HepG2 (cell line): ENCODE measurements at regions not wholly inside any gene's neighbourhood (a gene's known extent, or its start where the extent isn't known, plus 50 kb on each side); places are given as distances from the start of the nearest gene placed in this dataset.

ENCODE experiments used
- ATAC-seq: fragments of 200-7000 bp; cut with Tn5 transposase; 3 replicates; pipeline ENCODE4 v1.9.1; 2020; ENCODE audit warnings: mild to moderate bottlenecking, moderate library complexity
- BruUV-seq: library from RNA; stranded (reverse); fragments of 400-500 nt; replicated peaks from 2 replicates; lab custom pipeline; 2021; lab: Mats Ljungman, UMichigan
- CTCF ChIA-PET: fragments of 300-600 bp; formaldehyde crosslinking; extraction: SDS; loops from one replicate; lab custom pipeline; 2021; ENCODE audit warnings: low total read pairs, inconsistent platforms, low intra/inter-chr PET ratio; lab: Yijun Ruan, JAX
- POLR2A ChIA-PET: fragments of 350-600 bp; sonication (Branson Sonifier 250); formaldehyde crosslinking; loops from one replicate; lab custom pipeline; 2020; ENCODE audit warnings: antibody characterized with exemption, inconsistent platforms; lab: Yijun Ruan, JAX
- DNase-seq: peaks from one replicate; pipeline ENCODE4 v3.0.0-alpha.2; 2015; ENCODE audit warnings: low spot score
- FAIRE-seq: peaks from 3 replicates; lab custom pipeline; 2011; peaks lifted over from hg19 to GRCh38; lab: Jason Lieb, UNC
- H2AFZ ChIP-seq: one replicate; pipeline ENCODE4 v1.6.1; 2011; ENCODE audit warnings: low read length, inconsistent platforms
- H3K27ac ChIP-seq: fragments of 300-600 bp; 3 replicates; pipeline ENCODE4 v1.8.0; 2011; ENCODE audit warnings: mixed run types, mild to moderate bottlenecking, mixed read lengths, low read length, inconsistent platforms; ENCODE audit not compliant: insufficient read depth; ENCODE audit errors: extremely low read length
- H3K27me3 ChIP-seq, 2 experiments: fragments of 200-600 bp in 1 of 2; 2 replicates in 1 of 2; 3 replicates in 1 of 2; pipeline versions ENCODE4 v1.6.0 to v1.8.0; 2011; ENCODE audit warnings: low read length in 2 of 2, mild to moderate bottlenecking in 2 of 2, moderate library complexity in 2 of 2, inconsistent platforms in 1 of 2; ENCODE audit not compliant: insufficient read depth in 2 of 2, control insufficient read depth in 1 of 2
- H3K36me3 ChIP-seq, 2 experiments: fragments of 200-600 bp in 1 of 2; replicated peaks in 1 of 2; 2 replicates in 1 of 2; 3 replicates in 1 of 2; pipeline versions ENCODE4 v1.5.1 to v1.8.0; 2011; ENCODE audit warnings: low read length in 2 of 2, inconsistent platforms in 1 of 2; ENCODE audit not compliant: insufficient read depth in 2 of 2, control insufficient read depth in 1 of 2
- H3K4me1 ChIP-seq: 2 replicates; pipeline ENCODE4 v1.5.1; 2012; ENCODE audit warnings: low read length, inconsistent platforms; ENCODE audit not compliant: insufficient read depth
- H3K4me2 ChIP-seq: 2 replicates; pipeline ENCODE4 v1.6.0; 2011; ENCODE audit warnings: low read depth, low read length, inconsistent platforms
- H3K4me3 ChIP-seq, 3 experiments: fragments of 200-600 bp in 1 of 3; sonication (generic), shearing (Covaris generic) in 1 of 3; replicated peaks in 1 of 3; 2 replicates each; pipeline ENCODE4 v1.5.1; 2011 to 2016; ENCODE audit warnings: low read length in 3 of 3, inconsistent platforms in 2 of 3, low read depth in 2 of 3, mild to moderate bottlenecking in 2 of 3, control low read depth in 1 of 3, mixed read lengths in 1 of 3; ENCODE audit not compliant: insufficient read depth in 1 of 3
- H3K79me2 ChIP-seq: one replicate; pipeline ENCODE4 v1.6.1; 2011; ENCODE audit warnings: low read length, inconsistent platforms; ENCODE audit not compliant: insufficient read depth
- H3K9ac ChIP-seq: 2 replicates; pipeline ENCODE4 v1.6.0; 2011; ENCODE audit warnings: mild to moderate bottlenecking, low read depth, low read length, inconsistent platforms; ENCODE audit not compliant: insufficient read depth
- H3K9me3 ChIP-seq: 2 replicates; pipeline ENCODE4 v1.5.1; 2012; ENCODE audit warnings: mild to moderate bottlenecking, low read length
- H4K20me1 ChIP-seq: 2 replicates; pipeline ENCODE4 v1.6.0; 2011; ENCODE audit warnings: inconsistent platforms, mild to moderate bottlenecking, low read length, moderate library complexity; ENCODE audit not compliant: insufficient read depth
- AFF4 ChIP-seq: sonication (generic); formaldehyde crosslinking; IDR thresholded peaks from 2 replicates; pipeline ENCODE4 v1.4.0; 2020; ENCODE audit warnings: missing genetic modification reagents
- ATF4 ChIP-seq, 2 experiments: fragments of 450-650 bp in 1 of 2; sonication (generic) in 1 of 2; formaldehyde crosslinking; IDR thresholded peaks; 2 replicates each; pipeline versions ENCODE4 v1.5.0 to v1.8.0; 2020 to 2022; ENCODE audit warnings: mild to moderate bottlenecking in 1 of 2, missing genetic modification reagents in 1 of 2
- ATF7 ChIP-seq, 2 experiments: fragments of 450-650 bp in 1 of 2; sonication (generic) in 1 of 2; formaldehyde crosslinking in 1 of 2; IDR thresholded peaks; 2 replicates each; pipeline versions ENCODE4 v1.4.0 to v1.6.1; 2016 to 2020; ENCODE audit warnings: antibody characterized with exemption in 1 of 2, mild to moderate bottlenecking in 1 of 2, missing genetic modification reagents in 1 of 2
- CCAR2 ChIP-seq: fragments of 200-400 bp; formaldehyde crosslinking; optimal IDR thresholded peaks from 2 replicates; pipeline ENCODE3; 2018; ENCODE audit warnings: low read depth, mild to moderate bottlenecking, low read length, moderate library complexity
- FOXO4 ChIP-seq: sonication (generic); formaldehyde crosslinking; conservative IDR thresholded peaks from 2 replicates; pipeline ENCODE4 v1.8.1; 2023; ENCODE audit warnings: missing genetic modification reagents
- GMEB2 ChIP-seq: IDR thresholded peaks from 2 replicates; pipeline ENCODE4 v1.6.1; 2016; ENCODE audit warnings: missing biosample characterization, missing genetic modification reagents, low read depth
- HDAC2 ChIP-seq: sonication (generic); formaldehyde crosslinking; IDR thresholded peaks from 2 replicates; pipeline ENCODE4 v1.4.0; 2020; ENCODE audit warnings: missing genetic modification reagents
- SSRP1 ChIP-seq: IDR thresholded peaks from 2 replicates; pipeline ENCODE4 v1.6.1; 2016; ENCODE audit warnings: control low read depth
- TGIF2 ChIP-seq: IDR thresholded peaks from 2 replicates; pipeline ENCODE4 v1.6.1; 2016; ENCODE audit warnings: control low read depth, missing compliant biosample characterization
- ZBTB49 ChIP-seq: sonication (generic); formaldehyde crosslinking; IDR thresholded peaks from 2 replicates; pipeline ENCODE4 v1.4.0; 2020; ENCODE audit warnings: missing genetic modification reagents, borderline replicate concordance
- ZNF446 ChIP-seq: sonication (generic); formaldehyde crosslinking; IDR thresholded peaks from 2 replicates; pipeline ENCODE4 v1.5.0; 2020; ENCODE audit warnings: mild to moderate bottlenecking, missing genetic modification reagents
- ZNF672 ChIP-seq: sonication (generic); formaldehyde crosslinking; IDR thresholded peaks from 2 replicates; pipeline ENCODE4 v1.8.1; 2022; ENCODE audit warnings: missing genetic modification reagents
- ZNF720 ChIP-seq: sonication (generic); formaldehyde crosslinking; IDR thresholded peaks from 2 replicates; pipeline ENCODE4 v1.4.0; 2020; ENCODE audit warnings: missing genetic modification reagents
- ZNF768 ChIP-seq: sonication (generic); formaldehyde crosslinking; IDR thresholded peaks from 2 replicates; pipeline ENCODE4 v1.4.0; 2020; ENCODE audit warnings: missing genetic modification reagents
- WGBS: methylation state at CpG from one replicate; pipeline ENCODE4 v1.1.6; 2017; ENCODE audit warnings: low lambda C conversion rate; 5-methylcytosine and 5-hydroxymethylcytosine counted together
- in situ Hi-C: cut with HindIII; loops from 2 replicates; pipeline ENCODE4 v1.10.0; 2017; ENCODE audit warnings: low pct_unique_long_range_greater_than_20kb; ENCODE audit not compliant: extremely low pct_ligation_motif_present
- intact Hi-C: fragments of 100-400 bp; cut with micrococcal nuclease; formaldehyde crosslinking; loops from one replicate; pipeline ENCODE4 v1.10.0; 2022; ENCODE audit not compliant: unreplicated experiment

- ChIA-PET POLR2A (no interaction called here), CTCF (no interaction called here)
- no peaks in the 10 kb centered on the region for H4K20me1 ChIP-seq
- no peaks in the 10 kb centered on the region for H3K4me1 ChIP-seq
- FAIRE-seq = no peak
- 0% methylated on average over 3 of the region's 5 CpGs for WGBS
- H2AFZ ChIP-seq = no peak overlapping the region
- in situ Hi-C loops (no loop called here), intact Hi-C loops (no loop called here)
- no peak overlapping the region for H3K4me3 ChIP-seq
- H3K36me3 ChIP-seq = no peaks in the 10 kb centered on the region
- no peaks in the 10 kb centered on the region for H3K9me3 ChIP-seq
- DNase-seq = no peak
- peaks cover 0 to 3% of the 10 kb centered on the region in 2 experiments; a peak in 1 of 5 replicates for H3K27me3 ChIP-seq
- ATAC-seq = no peak
- H3K27ac ChIP-seq = no peak overlapping the region
- no TSS peak for BruUV-seq
- no peak overlapping the region for H3K9ac ChIP-seq
- H3K4me2 ChIP-seq = no peak overlapping the region
- H3K79me2 ChIP-seq = no peaks in the 10 kb centered on the region
- TF ChIP-seq TGIF2 (CRISPR knock-in tag) (no peak), ZNF446 (CRISPR knock-in tag) (no peak), SSRP1 (CRISPR knock-in tag) (no peak), AFF4 (CRISPR knock-in tag) (no peak), ZNF672 (CRISPR knock-in tag) (no peak), ZNF720 (no peak), ZBTB49 (CRISPR knock-in tag) (no peak), ATF4 (CRISPR knock-in tag; IDR thresholded peaks at IDR 0.05) (no peak), GMEB2 (CRISPR knock-in tag) (no peak), CCAR2 (no peak), ATF7 (IDR thresholded peaks at IDR 0.05) (no peak), ATF7 (CRISPR knock-in tag; IDR thresholded peaks at IDR 0.05) (no peak), FOXO4 (no peak), ZNF768 (CRISPR knock-in tag) (no peak), HDAC2 (no peak)
Observed at GRCh38 chr13:39100996-39101738, 62.9 kb downstream of the NHLRC3 start.
